GM12891 (cell line): ENCODE measurements at regions not wholly inside any gene's neighbourhood (a gene's known extent, or its start where the extent isn't known, plus 50 kb on each side); places are given as distances from the start of the nearest gene placed in this dataset.

Experiments used
- POLR2A ChIP-seq: IDR thresholded peaks from 2 replicates; pipeline ENCODE4 v1.6.1; 2011; ENCODE audit warnings: low read depth, low read length, control low read depth
- POLR2AphosphoS5 ChIP-seq: IDR thresholded peaks from 2 replicates; pipeline ENCODE4 v1.6.1; 2011; ENCODE audit warnings: low read depth, low read length, control low read depth
- TAF1 ChIP-seq: IDR thresholded peaks from 2 replicates; pipeline ENCODE4 v1.6.1; 2011; ENCODE audit warnings: low read depth, low read length, control low read depth

DNA sequence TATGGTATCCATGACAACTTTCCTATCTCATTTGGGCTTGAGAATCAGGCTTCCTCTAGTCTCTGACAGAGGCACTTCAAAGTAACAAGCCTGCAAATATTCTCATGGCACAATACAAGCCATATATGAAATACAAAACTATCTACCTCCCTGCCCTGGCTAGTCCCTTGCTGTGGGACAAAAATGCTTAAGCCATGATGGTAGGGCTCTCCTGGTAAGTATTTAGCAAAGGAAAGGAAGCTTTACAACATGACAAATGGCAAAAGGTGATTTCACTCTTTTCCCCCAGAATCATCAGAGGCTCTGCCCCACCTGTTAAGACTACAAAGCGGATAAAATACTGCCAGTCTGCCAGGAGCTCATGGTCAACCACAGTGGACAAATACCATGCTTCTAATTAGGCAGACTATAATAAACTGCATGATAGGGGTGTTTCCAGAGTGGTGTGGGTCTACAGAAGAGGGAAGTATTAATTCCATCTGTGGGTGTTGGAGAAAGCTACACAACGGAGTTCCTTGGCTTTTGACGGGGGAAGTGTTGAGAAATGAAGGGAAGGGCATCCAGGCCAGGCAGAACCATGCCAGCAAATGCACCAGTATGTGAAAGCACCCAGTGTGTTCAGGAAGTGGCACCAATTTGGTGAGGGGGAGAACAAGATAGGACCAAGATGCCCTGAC, 92.9 kb downstream of the SPTSSA start:
- TF ChIP-seq POLR2A: no peak
- no peak for TF ChIP-seq POLR2AphosphoS5
- TF ChIP-seq TAF1: no peak
